CD4-positive, alpha-beta T cell (primary cell): ENCODE measurements at regions not wholly inside any gene's neighbourhood (a gene's known extent, or its start where the extent isn't known, plus 50 kb on each side); places are given as distances from the start of the nearest gene placed in this dataset.

ENCODE experiments used
- ATAC-seq: fragments of 200-7000 bp; cut with Tn5 transposase; one replicate; pipeline ENCODE4 v1.10.0; 2022; ENCODE audit warnings: mild to moderate bottlenecking; ENCODE audit not compliant: poor library complexity
- CTCF ChIA-PET: fragments of 350-600 bp; sonication (Branson Sonifier 250); formaldehyde crosslinking; loops from one replicate; lab custom pipeline; 2021; ENCODE audit warnings: antibody characterized with exemption, inconsistent platforms; lab: Charles Lee
- POLR2A ChIA-PET: fragments of 350-600 bp; sonication (Branson Sonifier 250); formaldehyde crosslinking; loops from one replicate; lab custom pipeline; 2021; ENCODE audit warnings: antibody characterized with exemption, inconsistent platforms; lab: Charles Lee
- DNase-seq, 14 experiments: peaks; one replicate each; pipeline ENCODE4 v3.0.0-alpha.2; 2013 to 2020; ENCODE audit warnings: mixed read lengths in 2 of 14
- H3K27ac ChIP-seq, 2 donors: one replicate each; pipeline versions ENCODE4 v1.5.1 to v1.7.0; 2013; ENCODE audit warnings: low read length in 2 of 2, low read depth in 1 of 2, mild to moderate bottlenecking in 1 of 2
- H3K27me3 ChIP-seq, 2 experiments: 1 replicate in 1 of 2; 2 replicates in 1 of 2; pipeline versions ENCODE4 v1.6.1 to v1.7.0; 2013; ENCODE audit warnings: low read length in 2 of 2, control low read depth in 1 of 2, mild to moderate bottlenecking in 1 of 2, moderate library complexity in 1 of 2; ENCODE audit not compliant: insufficient read depth in 2 of 2, control insufficient read depth in 1 of 2
- H3K36me3 ChIP-seq: one replicate; pipeline ENCODE4 v1.6.1; 2013; ENCODE audit warnings: low read length, control low read depth; ENCODE audit not compliant: insufficient read depth
- H3K4me1 ChIP-seq: one replicate; pipeline ENCODE4 v1.6.1; 2013; ENCODE audit warnings: low read length, control low read depth; ENCODE audit not compliant: insufficient read depth
- H3K4me3 ChIP-seq: one replicate; pipeline ENCODE4 v1.5.1; 2013; ENCODE audit warnings: mild to moderate bottlenecking, low read length, moderate library complexity
- H3K9me3 ChIP-seq, 2 experiments: 1 replicate in 1 of 2; 2 replicates in 1 of 2; pipeline versions ENCODE4 v1.6.1 to v1.7.0; 2013; ENCODE audit warnings: low read length in 2 of 2, mild to moderate bottlenecking in 2 of 2, control low read depth in 1 of 2, moderate library complexity in 1 of 2; ENCODE audit not compliant: control insufficient read depth in 1 of 2, insufficient read depth in 1 of 2
- H3K27ac Mint-ChIP-seq: one replicate; pipeline ENCODE4 v1.8.0; 2020; ENCODE audit warnings: mixed read lengths
- H3K27me3 Mint-ChIP-seq: one replicate; pipeline ENCODE4 v1.8.0; 2021; ENCODE audit warnings: mixed read lengths
- H3K36me3 Mint-ChIP-seq: one replicate; pipeline ENCODE4 v1.8.0; 2021; ENCODE audit warnings: low read depth, mixed read lengths
- H3K4me1 Mint-ChIP-seq: one replicate; pipeline ENCODE4 v1.8.0; 2021; ENCODE audit warnings: low read depth, mixed read lengths
- H3K4me3 Mint-ChIP-seq: one replicate; pipeline ENCODE4 v1.8.0; 2020; ENCODE audit warnings: mild to moderate bottlenecking, mixed read lengths
- H3K9me3 Mint-ChIP-seq: one replicate; pipeline ENCODE4 v1.8.0; 2020; ENCODE audit warnings: mixed read lengths
- CTCF ChIP-seq: fragments of 200-600 bp; IDR thresholded peaks from one replicate; pipeline ENCODE4 v1.8.0; 2022; ENCODE audit warnings: antibody characterized with exemption, mild to moderate bottlenecking
- intact Hi-C, 2 experiments: fragments of 100-400 bp; cut with DNase I in 1 of 2; cut with micrococcal nuclease in 1 of 2; formaldehyde crosslinking; loops; one replicate each; pipeline versions ENCODE4 v1.15.1 to v1.9.0; 2023 to 2025; cut with DNase I, micrococcal nuclease

GRCh38 chr18:42414756-42415454 is 459.9 kb downstream of the PIK3C3 start:
- intact Hi-C loops: no loop called here
- DNase-seq (no peak), ATAC-seq (no peak)
- Histone ChIP-seq H3K4me1 (no peaks in the 10 kb centered on the region), H3K36me3 (no peaks in the 10 kb centered on the region), H3K4me3 (no peak overlapping the region), H3K9me3 (peaks cover 0 to 4% of the 10 kb centered on the region in 2 experiments), H3K27ac (no peak overlapping the region), H3K27me3 (no peaks in the 10 kb centered on the region)
- ChIA-PET POLR2A (no interaction called here), CTCF (no interaction called here)
- Mint-ChIP-seq H3K27me3 (no peaks in the 10 kb centered on the region), H3K27ac (no peak overlapping the region), H3K9me3 (peaks cover 7% of the 10 kb centered on the region), H3K4me1 (no peaks in the 10 kb centered on the region), H3K36me3 (no peaks in the 10 kb centered on the region), H3K4me3 (no peak overlapping the region)
- TF ChIP-seq CTCF: no peak

- no peak for ATAC-seq
- Mint-ChIP-seq H3K4me1 (no peaks in the 10 kb centered on the region), H3K9me3 (peaks cover 6% of the 10 kb centered on the region), H3K36me3 (no peaks in the 10 kb centered on the region), H3K4me3 (no peak overlapping the region), H3K27ac (no peak overlapping the region), H3K27me3 (no peaks in the 10 kb centered on the region)
- Histone ChIP-seq H3K36me3 (no peaks in the 10 kb centered on the region), H3K27ac (no peak overlapping the region), H3K27me3 (no peaks in the 10 kb centered on the region), H3K9me3 (peaks cover 0 to 4% of the 10 kb centered on the region in 2 experiments), H3K4me1 (no peaks in the 10 kb centered on the region), H3K4me3 (no peak overlapping the region)
- intact Hi-C loops: no loop called here
- TF ChIP-seq CTCF: no peak
- no peak for DNase-seq
- ChIA-PET CTCF (no interaction called here), POLR2A (no interaction called here)
These were observed 462.2 kb downstream of the PIK3C3 start for GRCh38 chr18:42417189-42417588.

- Mint-ChIP-seq H3K9me3 (peaks cover 6% of the 10 kb centered on the region), H3K27me3 (no peaks in the 10 kb centered on the region), H3K27ac (no peak overlapping the region), H3K4me1 (no peaks in the 10 kb centered on the region), H3K4me3 (no peak overlapping the region), H3K36me3 (no peaks in the 10 kb centered on the region)
- ChIA-PET POLR2A (no interaction called here), CTCF (no interaction called here)
- Histone ChIP-seq H3K9me3 (peaks cover 0 to 9% of the 10 kb centered on the region in 2 experiments), H3K4me3 (no peak overlapping the region), H3K27ac (no peak overlapping the region), H3K36me3 (no peaks in the 10 kb centered on the region), H3K27me3 (no peaks in the 10 kb centered on the region), H3K4me1 (no peaks in the 10 kb centered on the region)
- ATAC-seq: no peak
- no peak for DNase-seq
- TF ChIP-seq CTCF: no peak
- intact Hi-C loops: no loop called here
These were observed 463.1 kb downstream of the PIK3C3 start for GRCh38 chr18:42418121-42418520.
